Osteoblast (primary cell): ENCODE measurements at regions not wholly inside any gene's neighbourhood (a gene's known extent, or its start where the extent isn't known, plus 50 kb on each side); places are given as distances from the start of the nearest gene placed in this dataset.

Experiments
- DNase-seq: peaks from one replicate; pipeline ENCODE4 v3.0.0; 2011; ENCODE audit warnings: low spot score, mixed read lengths; ENCODE audit not compliant: insufficient read length; ENCODE audit errors: missing footprints
- H2AFZ ChIP-seq: 2 replicates; pipeline ENCODE4 v1.6.0; 2011; ENCODE audit warnings: mild to moderate bottlenecking, low read length
- H3K27ac ChIP-seq: 2 replicates; pipeline ENCODE4 v1.5.1; 2011; ENCODE audit warnings: mild to moderate bottlenecking, low read depth, low read length, moderate library complexity
- H3K27me3 ChIP-seq: 2 replicates; pipeline ENCODE4 v1.6.0; 2012; ENCODE audit warnings: mild to moderate bottlenecking, control low read depth, inconsistent platforms, low read length, moderate library complexity; ENCODE audit not compliant: insufficient read depth
- H3K36me3 ChIP-seq: 2 replicates; pipeline ENCODE4 v1.5.1; 2011; ENCODE audit warnings: mild to moderate bottlenecking, low read length, control low read depth, moderate library complexity; ENCODE audit not compliant: insufficient read depth
- H3K4me1 ChIP-seq: 2 replicates; pipeline ENCODE4 v1.5.1; 2011; ENCODE audit warnings: mild to moderate bottlenecking, low read length, control low read depth, moderate library complexity; ENCODE audit not compliant: insufficient read depth
- H3K4me2 ChIP-seq: 2 replicates; pipeline ENCODE4 v1.6.0; 2011; ENCODE audit warnings: mild to moderate bottlenecking, low read length; ENCODE audit not compliant: insufficient read depth
- H3K4me3 ChIP-seq: fragments of 200-600 bp; sonication (generic); 3 replicates; pipeline ENCODE4 v1.5.1; 2012; ENCODE audit warnings: mild to moderate bottlenecking, low read length, inconsistent platforms; ENCODE audit not compliant: insufficient read depth
- H3K79me2 ChIP-seq: 2 replicates; pipeline ENCODE4 v1.6.0; 2012; ENCODE audit warnings: mild to moderate bottlenecking, low read length, control low read depth, inconsistent platforms; ENCODE audit not compliant: insufficient read depth
- H3K9me3 ChIP-seq: 2 replicates; pipeline ENCODE4 v1.5.1; 2011; ENCODE audit warnings: low read depth, low read length, control low read depth
- H4K20me1 ChIP-seq: 2 replicates; pipeline ENCODE4 v1.6.0; 2012; ENCODE audit warnings: mild to moderate bottlenecking, low read length, control low read depth; ENCODE audit not compliant: insufficient read depth
- CTCF ChIP-seq: IDR thresholded peaks from 2 replicates; pipeline ENCODE4 v1.5.1; 2011; ENCODE audit warnings: mild to moderate bottlenecking, low read depth, low read length, moderate library complexity; ENCODE audit errors: extremely low read depth

GRCh38 chr2:18379870-18380269 lies 180.6 kb downstream of the RDH14 start:
- H3K4me2 ChIP-seq = no peak overlapping the region
- H3K4me1 ChIP-seq = no peaks in the 10 kb centered on the region
- H3K36me3 ChIP-seq = no peaks in the 10 kb centered on the region
- no peaks in the 10 kb centered on the region for H3K9me3 ChIP-seq
- DNase-seq = no peak
- H3K79me2 ChIP-seq = no peaks in the 10 kb centered on the region
- no peak overlapping the region for H3K4me3 ChIP-seq
- no peak overlapping the region for H3K27ac ChIP-seq
- H2AFZ ChIP-seq = no peak overlapping the region
- no peaks in the 10 kb centered on the region for H4K20me1 ChIP-seq
- peaks cover 5% of the 10 kb centered on the region for H3K27me3 ChIP-seq
- TF ChIP-seq CTCF = no peak

- peak; percentile 9 for DNase-seq
Observed at GRCh38 chr2:18378020-18378653, 182.3 kb downstream of the RDH14 start.

GRCh38 chr2:18376936-18377335 lies 183.5 kb downstream of the RDH14 start:
- Histone ChIP-seq H4K20me1 (no peaks in the 10 kb centered on the region), H3K4me1 (peaks cover 15% of the 10 kb centered on the region), H3K9me3 (no peaks in the 10 kb centered on the region), H3K79me2 (no peaks in the 10 kb centered on the region), H3K4me3 (no peak overlapping the region), H3K36me3 (no peaks in the 10 kb centered on the region), H3K27ac (no peak overlapping the region), H3K27me3 (peaks cover 5% of the 10 kb centered on the region), H2AFZ (peak overlapping the region; percentile 19), H3K4me2 (no peak overlapping the region)
- DNase-seq = no peak
- no peak for TF ChIP-seq CTCF

More at GRCh38 chr2:18378020-18378653, 182.3 kb downstream of the RDH14 start:
- Histone ChIP-seq H3K4me1 (peaks cover 10% of the 10 kb centered on the region), H3K27ac (no peak overlapping the region), H2AFZ (no peak overlapping the region), H3K9me3 (no peaks in the 10 kb centered on the region), H3K79me2 (no peaks in the 10 kb centered on the region), H4K20me1 (no peaks in the 10 kb centered on the region), H3K4me3 (no peak overlapping the region), H3K4me2 (no peak overlapping the region), H3K36me3 (no peaks in the 10 kb centered on the region), H3K27me3 (peaks cover 5% of the 10 kb centered on the region)
- peak; percentile 91 for TF ChIP-seq CTCF

GRCh38 chr2:18373664-18374063 lies 186.8 kb downstream of the RDH14 start:
- Histone ChIP-seq H3K4me2 (peak overlapping the region; percentile 9), H3K27ac (peak overlapping the region; percentile 47), H3K9me3 (no peaks in the 10 kb centered on the region), H4K20me1 (no peaks in the 10 kb centered on the region), H3K4me3 (no peak overlapping the region), H2AFZ (no peak overlapping the region), H3K79me2 (no peaks in the 10 kb centered on the region), H3K4me1 (peaks cover 22% of the 10 kb centered on the region), H3K36me3 (no peaks in the 10 kb centered on the region), H3K27me3 (no peaks in the 10 kb centered on the region)
- TF ChIP-seq CTCF = no peak
- no peak for DNase-seq
